ENCODE measurements at regions not wholly inside any gene's neighbourhood (a gene's known extent, or its start where the extent isn't known, plus 50 kb on each side); places are given as distances from the start of the nearest gene placed in this dataset.

GRCh38 chr2:145755019-145755837, 1235.3 kb upstream of the ZEB2 start:
- H3K4me2 ChIP-seq (ENCODE audit: low read length) = no peak overlapping the region
- H3K9me3 ChIP-seq (ENCODE audit: control insufficient read depth, low read length) = no peaks in the 10 kb centered on the region
- no peaks in the 10 kb centered on the region for H3K36me3 ChIP-seq (ENCODE audit: control insufficient read depth, insufficient read depth, low read length)
- H2AFZ ChIP-seq = no peak overlapping the region
- no peak overlapping the region for H3K9ac ChIP-seq
- no peaks in the 10 kb centered on the region for H3K79me2 ChIP-seq
- no peaks in the 10 kb centered on the region for H3K4me1 ChIP-seq
- H3K27ac ChIP-seq = no peak overlapping the region
- no peaks in the 10 kb centered on the region for H3K27me3 ChIP-seq (ENCODE audit: control insufficient read depth, insufficient read depth, low read length)
- no peak for TF ChIP-seq CTCF (IDR thresholded peaks at IDR 0.05)
- H3K4me3 ChIP-seq (ENCODE audit: low read depth, low read length) = no peak overlapping the region

- Histone ChIP-seq H3K27me3 (ENCODE audit: control insufficient read depth, insufficient read depth, low read length) (no peaks in the 10 kb centered on the region), H3K36me3 (ENCODE audit: control insufficient read depth, insufficient read depth, low read length) (no peaks in the 10 kb centered on the region), H3K9me3 (ENCODE audit: control insufficient read depth, low read length) (no peaks in the 10 kb centered on the region), H3K9ac (no peak overlapping the region), H3K79me2 (no peaks in the 10 kb centered on the region), H3K4me1 (no peaks in the 10 kb centered on the region), H3K27ac (no peak overlapping the region), H3K4me2 (ENCODE audit: low read length) (no peak overlapping the region), H3K4me3 (ENCODE audit: low read depth, low read length) (no peak overlapping the region), H2AFZ (no peak overlapping the region)
- no peak for TF ChIP-seq CTCF (IDR thresholded peaks at IDR 0.05)
These were observed 1234.0 kb upstream of the ZEB2 start for GRCh38 chr2:145753966-145754365.

- no peaks in the 10 kb centered on the region for H3K4me1 ChIP-seq
- no peaks in the 10 kb centered on the region for H3K79me2 ChIP-seq
- no peak overlapping the region for H3K9ac ChIP-seq
- no peaks in the 10 kb centered on the region for H3K9me3 ChIP-seq (ENCODE audit: control insufficient read depth, low read length)
- no peak for TF ChIP-seq CTCF (IDR thresholded peaks at IDR 0.05)
- H3K36me3 ChIP-seq (ENCODE audit: control insufficient read depth, insufficient read depth, low read length) = no peaks in the 10 kb centered on the region
- no peak overlapping the region for H3K27ac ChIP-seq
- H3K4me2 ChIP-seq (ENCODE audit: low read length) = no peak overlapping the region
- peak overlapping the region; percentile 23 for H2AFZ ChIP-seq
- H3K27me3 ChIP-seq (ENCODE audit: control insufficient read depth, insufficient read depth, low read length) = no peaks in the 10 kb centered on the region
- H3K4me3 ChIP-seq (ENCODE audit: low read depth, low read length) = no peak overlapping the region
These were observed 1233.2 kb upstream of the ZEB2 start for GRCh38 chr2:145753041-145753608.

- Histone ChIP-seq H3K27me3 (ENCODE audit: control insufficient read depth, insufficient read depth, low read length) (no peaks in the 10 kb centered on the region), H3K9me3 (ENCODE audit: control insufficient read depth, low read length) (no peaks in the 10 kb centered on the region), H3K27ac (peak overlapping the region; percentile 15), H3K4me3 (ENCODE audit: low read depth, low read length) (no peak overlapping the region), H3K4me1 (no peaks in the 10 kb centered on the region), H2AFZ (peak overlapping the region; percentile 23), H3K79me2 (no peaks in the 10 kb centered on the region), H3K36me3 (ENCODE audit: control insufficient read depth, insufficient read depth, low read length) (no peaks in the 10 kb centered on the region), H3K4me2 (ENCODE audit: low read length) (no peak overlapping the region), H3K9ac (no peak overlapping the region)
- no peak for TF ChIP-seq CTCF (IDR thresholded peaks at IDR 0.05)
These were observed 1232.3 kb upstream of the ZEB2 start for GRCh38 chr2:145752091-145752806.

Data from parathyroid adenoma (tissue), 2 donors.